ENCODE measurements at regions not wholly inside any gene's neighbourhood (a gene's known extent, or its start where the extent isn't known, plus 50 kb on each side); places are given as distances from the start of the nearest gene placed in this dataset.

GRCh38 chr14:84804895-84805294 is 725.0 kb upstream of the FLRT2 start:
- no peak for TF ChIP-seq CTCF (IDR thresholded peaks at IDR 0.05)
- TF ChIP-seq POLR2A (IDR thresholded peaks at IDR 0.05), result no peak
